ACC112 (cell line): ENCODE measurements at regions not wholly inside any gene's neighbourhood (a gene's known extent, or its start where the extent isn't known, plus 50 kb on each side); places are given as distances from the start of the nearest gene placed in this dataset.

Experiments
- H2AFZ ChIP-seq: fragments of 200-600 bp; sonication (generic); one replicate; pipeline ENCODE4 v1.6.0; 2017; ENCODE audit warnings: antibody characterized with exemption, low read length; ENCODE audit not compliant: unreplicated experiment
- H3K27ac ChIP-seq: fragments of 200-600 bp; sonication (generic); 2 replicates; pipeline ENCODE4 v1.5.1; 2014; ENCODE audit warnings: low read depth, mild to moderate bottlenecking, antibody characterized with exemption, low read length, moderate library complexity
- H3K27me3 ChIP-seq: fragments of 200-600 bp; sonication (generic); 2 replicates; pipeline ENCODE4 v1.6.1; 2014; ENCODE audit warnings: mild to moderate bottlenecking, antibody characterized with exemption, low read length, moderate library complexity, mixed read lengths; ENCODE audit not compliant: insufficient read depth
- H3K36me3 ChIP-seq: fragments of 200-600 bp; sonication (generic); 2 replicates; pipeline ENCODE4 v1.6.1; 2016; ENCODE audit warnings: mild to moderate bottlenecking, antibody characterized with exemption, low read length, moderate library complexity, mixed read lengths; ENCODE audit not compliant: insufficient read depth
- H3K4me1 ChIP-seq: fragments of 200-600 bp; sonication (generic); one replicate; pipeline ENCODE4 v1.6.1; 2016; ENCODE audit warnings: low read length, mixed read lengths; ENCODE audit not compliant: insufficient read depth, unreplicated experiment, control insufficient read depth
- H3K4me3 ChIP-seq: fragments of 200-600 bp; sonication (generic); 2 replicates; pipeline ENCODE4 v1.5.1; 2014; ENCODE audit warnings: mild to moderate bottlenecking, low read depth, low read length
- H3K79me2 ChIP-seq: fragments of 200-600 bp; sonication (generic); one replicate; pipeline ENCODE4 v1.6.0; 2016; ENCODE audit warnings: low read length; ENCODE audit not compliant: control insufficient read depth, unreplicated experiment, insufficient read depth

DNA sequence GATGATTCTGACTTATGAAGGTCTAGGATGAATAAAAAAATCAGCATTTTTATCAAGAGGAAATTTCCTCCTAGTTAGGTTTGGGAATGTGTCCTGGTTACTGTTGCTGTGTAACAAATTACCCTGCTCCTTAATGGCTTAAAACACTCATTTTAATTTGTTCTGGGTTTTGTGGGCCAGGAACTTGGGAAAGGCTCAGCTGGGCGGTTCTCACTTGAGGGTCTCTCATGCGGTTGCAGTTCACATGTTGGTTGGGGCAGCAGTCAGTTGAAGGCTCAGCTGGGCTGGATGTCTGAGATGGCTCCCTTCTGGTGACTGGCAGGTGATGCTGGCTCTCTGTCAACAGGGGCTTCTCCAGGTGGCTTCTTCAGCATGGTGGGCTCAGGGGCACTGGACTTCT lies 214.6 kb downstream of the RBM19 start:
- no peaks in the 10 kb centered on the region for H3K4me1 ChIP-seq
- peaks cover 95% of the 10 kb centered on the region for H3K27me3 ChIP-seq
- H3K79me2 ChIP-seq = no peaks in the 10 kb centered on the region
- H2AFZ ChIP-seq = no peak overlapping the region
- no peak overlapping the region for H3K27ac ChIP-seq
- no peaks in the 10 kb centered on the region for H3K36me3 ChIP-seq
- no peak overlapping the region for H3K4me3 ChIP-seq

DNA sequence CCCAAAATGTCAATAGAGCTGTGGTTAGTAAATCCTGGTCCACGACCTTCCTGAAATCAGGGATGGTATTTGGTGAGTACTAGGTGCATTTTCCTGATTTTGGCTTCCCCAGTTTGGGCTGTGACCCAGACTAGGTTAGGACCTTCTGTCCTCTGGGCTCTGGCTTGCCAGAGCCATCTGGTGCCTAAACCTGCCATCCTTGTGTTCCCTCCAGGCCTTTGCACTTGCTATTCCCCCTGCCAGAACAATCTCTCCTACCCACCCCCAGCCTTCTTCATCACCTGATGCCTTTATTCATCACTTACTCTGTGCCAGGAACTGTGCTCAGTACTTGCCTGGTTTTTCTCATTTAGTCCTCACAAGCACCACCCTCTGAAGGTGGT lies 216.7 kb downstream of the RBM19 start:
- Histone ChIP-seq H3K27me3 (peaks cover 95% of the 10 kb centered on the region), H3K36me3 (no peaks in the 10 kb centered on the region), H3K4me3 (no peak overlapping the region), H2AFZ (no peak overlapping the region), H3K27ac (no peak overlapping the region), H3K79me2 (no peaks in the 10 kb centered on the region), H3K4me1 (no peaks in the 10 kb centered on the region)

DNA sequence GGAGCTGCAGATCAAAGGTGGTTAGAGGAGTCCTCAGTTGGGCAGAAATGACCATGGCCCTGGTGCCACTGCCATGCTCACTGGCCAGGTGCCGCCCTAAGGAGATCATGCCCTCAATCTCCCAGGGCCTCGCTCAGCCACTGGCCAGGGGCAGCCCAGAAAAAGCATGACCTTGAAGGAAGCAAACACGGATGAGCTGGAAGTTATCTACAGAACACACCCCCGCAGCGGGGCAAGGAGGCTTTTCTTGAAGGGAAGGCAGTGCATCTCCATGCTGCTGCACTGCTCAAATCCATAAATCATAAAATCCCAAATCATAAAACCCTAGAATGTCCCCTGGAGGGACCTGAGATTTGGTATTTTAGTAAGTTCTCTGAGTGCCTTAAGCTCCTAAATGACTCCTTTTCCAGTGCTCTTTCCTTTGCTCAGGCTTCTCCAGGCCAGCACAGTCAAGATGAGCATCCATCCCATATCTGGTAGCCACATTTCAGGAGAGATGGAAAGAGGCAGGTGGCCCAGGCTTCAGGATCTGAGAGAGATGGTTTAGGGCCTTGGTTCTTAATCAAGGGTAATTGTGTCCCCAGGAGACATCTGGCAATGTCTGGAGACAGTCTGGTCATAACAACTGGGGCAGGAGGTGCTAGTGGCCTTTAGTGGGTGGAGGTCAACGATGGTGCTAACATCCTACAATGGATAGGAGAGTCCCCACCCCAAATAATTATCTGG lies 217.3 kb downstream of the RBM19 start:
- no peak overlapping the region for H3K27ac ChIP-seq
- no peaks in the 10 kb centered on the region for H3K36me3 ChIP-seq
- no peak overlapping the region for H3K4me3 ChIP-seq
- H3K27me3 ChIP-seq = peaks cover 96% of the 10 kb centered on the region
- no peak overlapping the region for H2AFZ ChIP-seq
- H3K4me1 ChIP-seq = no peaks in the 10 kb centered on the region
- no peaks in the 10 kb centered on the region for H3K79me2 ChIP-seq

DNA sequence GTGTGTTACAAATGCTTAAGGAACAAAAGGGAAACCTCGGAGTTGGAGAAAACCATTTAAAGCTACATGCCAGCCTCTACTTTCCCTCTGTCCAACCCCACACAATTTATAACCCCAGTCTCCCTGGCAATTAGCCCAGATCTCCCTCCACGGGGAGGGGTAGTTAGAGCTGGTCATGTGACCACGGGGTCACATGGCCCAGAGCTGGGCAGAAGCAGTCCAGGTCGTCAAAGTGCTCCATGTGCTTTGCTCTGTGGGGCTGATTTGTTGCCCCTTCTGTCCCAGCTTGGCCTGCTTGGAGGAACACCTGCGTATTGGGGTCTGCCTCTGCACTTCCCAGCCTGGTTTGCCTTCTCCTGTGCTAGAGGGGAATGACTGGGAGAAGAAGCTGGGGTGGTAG lies 219.1 kb downstream of the RBM19 start:
- Histone ChIP-seq H3K4me3 (no peak overlapping the region), H3K79me2 (no peaks in the 10 kb centered on the region), H3K4me1 (no peaks in the 10 kb centered on the region), H3K27ac (no peak overlapping the region), H2AFZ (no peak overlapping the region), H3K36me3 (no peaks in the 10 kb centered on the region), H3K27me3 (peaks cover 96% of the 10 kb centered on the region)

DNA sequence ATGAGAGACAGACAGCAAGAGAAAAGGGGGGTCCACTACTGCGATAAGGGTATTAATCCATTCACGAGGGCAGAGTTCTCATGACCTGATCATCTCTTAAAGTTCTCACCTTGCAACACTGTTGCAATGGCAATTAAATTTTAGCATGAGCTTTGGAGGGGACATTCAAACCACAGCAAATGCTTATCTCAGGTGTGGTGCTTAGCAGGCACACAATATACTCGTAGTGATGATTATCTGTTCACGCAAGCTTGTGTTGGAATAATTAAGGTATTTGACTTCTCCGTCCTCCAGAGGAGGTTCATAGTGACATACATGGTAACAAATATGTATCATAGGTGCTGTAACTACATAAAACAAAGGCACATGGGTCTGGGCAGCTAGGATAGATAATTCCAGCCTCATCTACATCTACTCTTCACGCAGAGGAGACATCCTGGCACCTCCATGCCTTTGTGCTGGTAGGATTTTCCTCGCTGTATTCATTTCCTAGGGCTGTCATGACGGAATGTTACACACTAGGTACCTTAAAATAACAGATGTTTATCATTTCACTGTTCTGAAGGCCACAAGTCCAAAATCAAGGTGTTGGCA lies 221.2 kb downstream of the RBM19 start:
- H3K4me1 ChIP-seq = no peaks in the 10 kb centered on the region

DNA sequence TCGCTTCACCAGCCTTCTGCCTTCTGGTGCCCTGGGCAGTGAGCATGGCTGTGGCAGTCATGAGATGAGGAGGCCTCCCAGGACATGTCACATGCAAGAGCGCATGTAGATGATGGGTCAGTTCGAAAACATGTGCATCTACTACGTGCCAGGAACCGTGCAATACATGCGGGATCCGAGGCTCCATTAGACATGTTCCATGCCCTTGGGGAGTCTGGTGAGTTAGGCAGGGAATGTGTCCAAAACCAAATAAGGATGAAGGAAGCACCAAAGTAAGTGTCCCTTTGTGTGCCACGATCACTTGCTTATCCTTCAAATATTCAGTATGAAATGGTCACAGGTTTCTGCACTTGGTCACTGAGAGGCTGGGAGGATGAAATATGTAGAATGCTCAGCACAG lies 223.3 kb downstream of the RBM19 start:
- Histone ChIP-seq H3K36me3 (no peaks in the 10 kb centered on the region), H3K79me2 (no peaks in the 10 kb centered on the region), H3K27me3 (peaks cover 89% of the 10 kb centered on the region), H3K27ac (no peak overlapping the region), H2AFZ (no peak overlapping the region), H3K4me3 (no peak overlapping the region), H3K4me1 (no peaks in the 10 kb centered on the region)

More for the DNA sequence above, 221.2 kb downstream of the RBM19 start:
- Histone ChIP-seq H2AFZ (no peak overlapping the region), H3K36me3 (no peaks in the 10 kb centered on the region), H3K4me3 (no peak overlapping the region), H3K27ac (no peak overlapping the region), H3K79me2 (no peaks in the 10 kb centered on the region), H3K27me3 (peaks cover 95% of the 10 kb centered on the region)

DNA sequence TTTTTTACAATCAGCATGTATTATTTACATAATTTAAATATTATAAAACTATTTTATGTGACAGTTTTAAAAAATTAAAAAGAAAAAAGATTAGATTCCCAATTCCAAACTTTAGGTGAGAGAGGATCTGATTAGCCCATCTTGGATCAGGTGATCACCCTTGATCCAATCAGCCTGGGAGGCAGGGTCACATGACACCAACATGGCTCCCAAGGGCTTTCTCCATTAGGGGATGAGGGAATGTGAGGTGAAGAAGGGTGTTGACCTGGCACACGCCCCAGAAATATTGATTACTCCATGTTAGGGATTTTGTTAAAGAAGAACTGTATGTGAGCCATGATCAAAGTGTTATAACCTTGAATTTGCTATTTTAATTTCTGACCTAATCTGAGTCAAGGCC lies 225.4 kb downstream of the RBM19 start:
- H3K4me3 ChIP-seq = no peak overlapping the region
- H3K27ac ChIP-seq = no peak overlapping the region
- no peak overlapping the region for H2AFZ ChIP-seq
- no peaks in the 10 kb centered on the region for H3K79me2 ChIP-seq
- peaks cover 73% of the 10 kb centered on the region for H3K27me3 ChIP-seq
- no peaks in the 10 kb centered on the region for H3K36me3 ChIP-seq
- H3K4me1 ChIP-seq = no peaks in the 10 kb centered on the region

DNA sequence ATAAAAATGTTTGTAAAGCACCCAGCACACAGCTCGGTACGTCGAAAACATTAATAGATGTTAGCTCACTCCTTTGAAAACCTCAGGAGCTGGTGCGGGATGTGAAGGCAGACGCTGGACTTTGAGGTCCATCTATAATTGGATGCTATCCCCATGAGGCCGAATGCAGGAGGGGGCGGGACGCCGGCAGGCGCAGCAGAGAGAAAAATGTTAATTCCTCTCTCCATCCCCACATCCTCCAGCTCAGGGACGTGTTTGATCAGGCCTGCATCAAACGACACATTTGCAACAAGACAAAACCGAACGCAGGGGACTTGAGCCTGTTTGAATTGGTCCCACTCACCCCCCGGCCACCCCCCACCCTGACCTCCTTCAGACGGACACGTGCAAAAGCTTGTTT lies 231.0 kb downstream of the RBM19 start:
- H3K4me3 ChIP-seq = no peak overlapping the region
- H3K27me3 ChIP-seq = peaks cover 40% of the 10 kb centered on the region
- H3K27ac ChIP-seq = no peak overlapping the region
- H3K79me2 ChIP-seq = no peaks in the 10 kb centered on the region
- H3K36me3 ChIP-seq = no peaks in the 10 kb centered on the region
- no peaks in the 10 kb centered on the region for H3K4me1 ChIP-seq
- no peak overlapping the region for H2AFZ ChIP-seq

DNA sequence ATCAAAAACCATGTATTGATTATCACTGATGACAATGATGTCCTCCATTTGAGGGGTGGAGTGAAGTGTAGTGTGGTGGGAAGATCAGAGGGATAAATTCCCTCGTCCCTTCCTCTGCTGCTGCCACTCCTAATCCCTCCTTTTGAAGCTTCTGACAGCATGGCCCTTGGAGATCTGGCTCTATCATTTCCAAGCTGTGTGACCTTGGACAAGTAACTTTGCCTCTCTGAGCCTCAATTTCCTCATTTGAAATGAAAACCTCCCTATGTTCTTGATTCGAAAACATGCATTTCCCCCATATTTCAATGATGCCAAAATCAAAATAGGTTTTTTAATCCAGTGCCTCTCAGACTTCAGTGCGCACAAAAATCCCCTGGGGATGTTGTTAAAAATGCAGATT lies 231.6 kb downstream of the RBM19 start:
- Histone ChIP-seq H3K27me3 (peaks cover 34% of the 10 kb centered on the region), H3K79me2 (no peaks in the 10 kb centered on the region), H3K27ac (no peak overlapping the region), H2AFZ (no peak overlapping the region), H3K4me1 (no peaks in the 10 kb centered on the region), H3K36me3 (no peaks in the 10 kb centered on the region), H3K4me3 (no peak overlapping the region)

DNA sequence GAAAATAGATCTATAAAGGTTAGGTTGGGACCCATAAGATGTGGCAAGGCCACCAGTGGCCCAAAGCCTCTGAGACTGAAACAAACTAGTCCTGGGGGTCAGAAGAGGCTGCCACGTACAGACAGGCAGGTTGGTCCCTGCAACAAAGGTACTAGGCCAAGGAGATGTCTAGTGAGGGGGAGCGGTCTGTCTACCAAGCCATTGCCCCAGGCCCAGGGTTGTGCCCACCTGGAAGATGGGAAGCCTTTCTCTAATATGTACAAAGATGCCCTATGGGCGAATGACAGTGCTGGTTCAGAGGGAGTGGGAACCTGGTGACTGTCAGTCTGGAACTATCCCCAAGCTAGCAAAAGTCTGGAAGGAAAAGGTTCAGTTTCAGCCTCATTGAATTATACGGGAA lies 233.2 kb downstream of the RBM19 start:
- Histone ChIP-seq H3K4me3 (no peak overlapping the region), H3K4me1 (peaks cover 3% of the 10 kb centered on the region), H3K27ac (no peak overlapping the region), H2AFZ (no peak overlapping the region), H3K27me3 (peaks cover 23% of the 10 kb centered on the region), H3K36me3 (no peaks in the 10 kb centered on the region), H3K79me2 (no peaks in the 10 kb centered on the region)

DNA sequence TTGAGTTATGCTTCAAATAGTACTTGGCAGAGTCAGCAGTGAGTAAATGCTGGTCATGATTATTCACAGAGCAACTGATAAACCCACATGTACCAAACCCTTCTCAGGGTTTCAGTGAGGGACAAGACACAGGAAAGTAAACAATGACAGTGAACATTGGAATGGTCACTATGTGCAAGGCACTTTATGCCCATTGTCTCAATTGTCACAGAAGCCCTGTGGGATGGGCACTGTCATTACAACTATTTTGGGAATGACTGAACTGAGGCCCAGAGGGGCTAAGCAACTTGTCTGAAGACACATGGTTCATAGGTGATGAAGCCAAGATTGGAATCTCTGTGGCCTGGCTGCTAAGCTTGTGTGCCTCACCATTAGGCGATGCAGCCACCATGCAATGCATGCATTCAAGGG lies 238.5 kb downstream of the RBM19 start:
- H3K27ac ChIP-seq = peak overlapping the region; percentile 13; the same call in 1 of the 2 replicates
- H3K4me3 ChIP-seq = no peak overlapping the region
- no peaks in the 10 kb centered on the region for H3K36me3 ChIP-seq
- H3K4me1 ChIP-seq = peaks cover 15% of the 10 kb centered on the region
- no peaks in the 10 kb centered on the region for H3K79me2 ChIP-seq
- H3K27me3 ChIP-seq = no peaks in the 10 kb centered on the region
- H2AFZ ChIP-seq = no peak overlapping the region
